ENCODE measurements at regions not wholly inside any gene's neighbourhood (a gene's known extent, or its start where the extent isn't known, plus 50 kb on each side); places are given as distances from the start of the nearest gene placed in this dataset.
"Not testable (repeated sequence)": the region's sequence is repeated elsewhere in the genome, so short reads cannot be mapped to it uniquely, and the experiment has no call there.

- H3K4me1 ChIP-seq = no peaks in the 10 kb centered on the region
- DNase-seq (ENCODE audit: low read depth in 1 of 2, low spot score in 1 of 2) (no peak), FAIRE-seq (no peak), ATAC-seq (no peak)
- H3K4me3 ChIP-seq = no peak overlapping the region
- TF ChIP-seq CHD2 (IDR thresholded peaks at IDR 0.05; ENCODE audit: low read length, partially characterized antibody) (no peak), JUN (IDR thresholded peaks at IDR 0.05) (no peak), NR3C1 (IDR thresholded peaks at IDR 0.05) (no peak), EP300 (IDR thresholded peaks at IDR 0.05) (no peak), ZFP36 (IDR thresholded peaks at IDR 0.05; ENCODE audit: borderline replicate concordance, partially characterized antibody) (no peak), CBX2 (IDR thresholded peaks at IDR 0.05; ENCODE audit: borderline replicate concordance, low read depth) (no peak), KDM1A (IDR thresholded peaks at IDR 0.05; ENCODE audit: low read depth) (no peak), MAX (IDR thresholded peaks at IDR 0.05) (no peak), SMC3 (IDR thresholded peaks at IDR 0.05) (no peak), TP53 (CRISPR knock-in tag; IDR thresholded peaks at IDR 0.05) (no peak), HEYL (CRISPR knock-in tag; IDR thresholded peaks at IDR 0.05) (no peak), MAFK (IDR thresholded peaks at IDR 0.05; ENCODE audit: partially characterized antibody) (no peak)
- no peak overlapping the region for H3K4me2 ChIP-seq
- H3K9me3 ChIP-seq = peaks cover 13% of the 10 kb centered on the region; the same call in 2 of the 3 replicates
- 5% methylated on average over 6 of the region's 6 CpGs for WGBS (ENCODE audit: missing lambda C conversion rate)
- CTCF ChIA-PET = interaction anchor here (1.2 kb wide), 1 partner anchor 19 kb away, joined by 4 read pairs; no protein-coding TSS in a partner anchor
- POLR2A ChIA-PET = no interaction called here
- H3K27ac ChIP-seq = no peak overlapping the region
Measured at GRCh38 chr2:13522096-13522495, 805.4 kb downstream of the TRIB2 start.

- ChIA-PET CTCF (no interaction called here), POLR2A (no interaction called here)
- DNase-seq (ENCODE audit: low read depth in 1 of 2, low spot score in 1 of 2) = no peak
- Histone ChIP-seq H3K4me2 (no peak overlapping the region), H3K9me3 (peaks cover 6% of the 10 kb centered on the region; the same call in 2 of the 3 replicates), H3K27ac (no peak overlapping the region), H3K4me1 (no peaks in the 10 kb centered on the region), H3K4me3 (no peak overlapping the region)
- TF ChIP-seq RFX5 (IDR thresholded peaks at IDR 0.05) (no peak), FOXS1 (CRISPR knock-in tag; IDR thresholded peaks at IDR 0.05) (no peak), JUNB (IDR thresholded peaks at IDR 0.05) (no peak), NFE2L2 (conservative IDR thresholded peaks at IDR 0.05; ENCODE audit: low read length) (no peak), CTCF (IDR thresholded peaks at IDR 0.05) (no peak), SREBF2 (IDR thresholded peaks at IDR 0.05) (no peak), ZSCAN20 (CRISPR knock-in tag; IDR thresholded peaks at IDR 0.05) (no peak)
- no peak for FAIRE-seq
- ATAC-seq = no peak
- WGBS (ENCODE audit: missing lambda C conversion rate) = 4% methylated on average over 6 of the region's 6 CpGs
Measured at GRCh38 chr2:13522917-13523821, 806.4 kb downstream of the TRIB2 start.

GRCh38 chr2:13524492-13524891 is 807.8 kb downstream of the TRIB2 start:
- POLR2A ChIA-PET = no interaction called here
- CTCF ChIA-PET = no interaction called here
- ATAC-seq = no peak
- no peak for FAIRE-seq
- Histone ChIP-seq H3K4me2 (no peak overlapping the region), H3K4me3 (no peak overlapping the region), H3K9me3 (peaks cover 2% of the 10 kb centered on the region; the same call in 1 of the 3 replicates), H3K27ac (no peak overlapping the region), H3K4me1 (no peaks in the 10 kb centered on the region)
- 0% methylated on average over 1 of the region's 1 CpG for WGBS (ENCODE audit: missing lambda C conversion rate)
- TF ChIP-seq EP300 (IDR thresholded peaks at IDR 0.05) = no peak
- TF ChIP-seq HDAC2 (IDR thresholded peaks at IDR 0.05) = no peak
- TF ChIP-seq TP53 (CRISPR knock-in tag; IDR thresholded peaks at IDR 0.05) = no peak
- no peak for TF ChIP-seq NFE2L2 (conservative IDR thresholded peaks at IDR 0.05; ENCODE audit: low read length)
- no peak for TF ChIP-seq JUN (IDR thresholded peaks at IDR 0.05)
- TF ChIP-seq MAZ (IDR thresholded peaks at IDR 0.05; ENCODE audit: borderline replicate concordance, low read depth, low read length) = no peak
- TF ChIP-seq USF2 (IDR thresholded peaks at IDR 0.05) = no peak
- TF ChIP-seq CEBPB (IDR thresholded peaks at IDR 0.05) = no peak
- TF ChIP-seq CHD2 (IDR thresholded peaks at IDR 0.05; ENCODE audit: low read length, partially characterized antibody) = no peak
- no peak for TF ChIP-seq GATA3 (IDR thresholded peaks at IDR 0.05; ENCODE audit: borderline replicate concordance)
- TF ChIP-seq ZC3H11A (IDR thresholded peaks at IDR 0.05) = no peak
- no peak for TF ChIP-seq SMC3 (IDR thresholded peaks at IDR 0.05)
- DNase-seq (ENCODE audit: low read depth in 1 of 2, low spot score in 1 of 2) = no peak

- POLR2A ChIA-PET; FAIRE-seq; CTCF ChIA-PET; DNase-seq (ENCODE audit: low read depth in 1 of 2, low spot score in 1 of 2); H3K9me3 ChIP-seq; H3K4me3 ChIP-seq; H3K4me2 ChIP-seq; H3K4me1 ChIP-seq; ATAC-seq; H3K27ac ChIP-seq: not testable (repeated sequence)
- WGBS (ENCODE audit: missing lambda C conversion rate) = 31% methylated on average over 9 of the region's 9 CpGs
Measured at GRCh38 chr2:13531735-13532410, 815.1 kb downstream of the TRIB2 start.

GRCh38 chr2:13532781-13533523 is 816.2 kb downstream of the TRIB2 start:
- H3K4me1 ChIP-seq; H3K27ac ChIP-seq; DNase-seq (ENCODE audit: low read depth in 1 of 2, low spot score in 1 of 2); FAIRE-seq; H3K9me3 ChIP-seq; POLR2A ChIA-PET; H3K4me3 ChIP-seq; CTCF ChIA-PET; H3K4me2 ChIP-seq; ATAC-seq: not testable (repeated sequence)
- WGBS (ENCODE audit: missing lambda C conversion rate) = 35% methylated on average over 21 of the region's 22 CpGs

Data from A549 (cell line).